NCI-H2029 treated with DMSO at 0.1 percent for 48 hours (cell line): ENCODE measurements at regions not wholly inside any gene's neighbourhood (a gene's known extent, or its start where the extent isn't known, plus 50 kb on each side); places are given as distances from the start of the nearest gene placed in this dataset.
"Not testable (repeated sequence)": the region's sequence is repeated elsewhere in the genome, so short reads cannot be mapped to it uniquely, and the experiment has no call there.

Experiments
- DNase-seq: peaks from one replicate; lab custom pipeline; 2025; lab: John Stamatoyannopoulos, UW

DNA sequence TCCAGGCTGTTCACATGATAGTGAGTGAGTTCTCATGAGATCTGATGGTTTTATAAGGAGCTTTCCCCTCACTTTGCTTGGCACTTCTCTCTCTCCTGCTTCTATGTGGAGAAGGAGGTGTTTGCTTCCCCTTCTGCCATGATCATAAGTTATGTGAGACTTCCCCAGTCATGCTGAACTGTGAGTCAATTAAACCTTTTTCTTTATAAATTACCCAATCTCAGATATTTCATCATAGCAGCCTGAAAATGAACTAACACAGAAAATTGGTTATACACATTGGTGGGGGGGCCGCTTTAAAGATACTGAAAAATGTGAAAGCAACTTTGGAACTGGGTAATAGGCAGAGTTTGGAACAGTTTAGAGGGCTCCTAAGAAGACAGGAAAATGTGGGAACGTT lies 741.1 kb upstream of the LUZP2 start:
- no peak for DNase-seq

DNA sequence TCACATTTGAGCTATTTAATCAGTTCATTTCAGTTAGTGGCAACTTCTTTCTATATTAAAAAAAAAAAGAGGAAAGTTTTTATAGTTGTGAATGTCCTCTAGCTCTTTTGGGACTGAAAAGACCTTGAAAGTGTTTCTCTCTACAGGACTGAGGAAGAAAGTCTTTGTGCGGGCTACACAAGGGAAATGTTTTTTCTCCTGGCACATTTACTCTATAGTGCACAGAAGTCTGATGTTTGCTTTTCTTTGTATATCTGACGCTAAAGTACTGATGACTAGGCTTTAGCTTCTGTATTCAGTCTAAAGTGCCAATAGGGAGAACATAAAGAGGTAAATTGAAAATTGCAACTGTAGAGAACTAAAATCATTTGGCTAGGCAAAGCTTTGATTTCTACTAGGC lies 737.4 kb upstream of the LUZP2 start:
- no peak for DNase-seq

DNA sequence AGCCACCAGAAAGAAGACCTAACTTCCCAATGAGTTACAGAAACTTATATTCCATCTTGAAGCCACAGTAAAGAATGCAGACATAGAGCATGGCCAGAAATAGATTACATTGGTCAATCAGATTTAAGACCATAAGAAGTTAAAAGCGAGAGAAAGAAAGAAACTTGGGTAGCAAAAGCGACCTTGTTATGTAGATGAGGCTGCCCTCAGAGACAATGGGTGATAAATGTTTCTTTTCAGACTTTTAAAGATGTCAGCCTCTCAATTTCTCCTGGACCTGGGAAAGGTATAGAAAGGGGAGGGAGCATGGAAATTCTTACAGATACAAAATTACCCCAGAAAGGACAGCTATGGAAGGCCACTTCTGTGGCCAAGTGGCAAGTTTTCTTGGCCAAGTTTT lies 732.6 kb upstream of the LUZP2 start:
- no peak for DNase-seq

DNA sequence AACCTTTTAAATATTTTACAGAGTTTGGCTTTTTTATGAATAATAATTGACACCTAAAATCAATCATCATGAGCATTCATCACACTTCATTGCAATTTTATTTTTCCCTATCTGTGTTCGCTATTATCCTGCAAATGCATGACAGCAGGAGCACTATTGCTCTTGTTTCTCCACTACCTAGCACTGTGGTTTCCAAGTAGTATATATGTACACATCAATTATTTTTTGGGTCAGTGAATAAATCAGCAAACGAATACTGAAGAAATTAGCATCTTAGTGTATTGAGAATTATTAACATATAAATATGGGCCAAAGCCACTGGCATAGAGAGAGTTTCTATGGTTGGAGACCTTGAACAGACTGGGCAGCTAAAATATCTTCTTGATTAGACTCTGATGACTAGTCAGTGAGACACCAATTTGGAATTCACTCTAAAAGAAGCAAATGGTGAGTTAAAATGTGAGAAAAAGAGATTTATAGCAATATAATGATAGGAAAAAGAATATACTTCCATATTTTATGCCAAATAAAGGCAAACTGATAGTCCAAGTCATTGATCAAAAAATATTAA lies 731.1 kb upstream of the LUZP2 start:
- no peak for DNase-seq

DNA sequence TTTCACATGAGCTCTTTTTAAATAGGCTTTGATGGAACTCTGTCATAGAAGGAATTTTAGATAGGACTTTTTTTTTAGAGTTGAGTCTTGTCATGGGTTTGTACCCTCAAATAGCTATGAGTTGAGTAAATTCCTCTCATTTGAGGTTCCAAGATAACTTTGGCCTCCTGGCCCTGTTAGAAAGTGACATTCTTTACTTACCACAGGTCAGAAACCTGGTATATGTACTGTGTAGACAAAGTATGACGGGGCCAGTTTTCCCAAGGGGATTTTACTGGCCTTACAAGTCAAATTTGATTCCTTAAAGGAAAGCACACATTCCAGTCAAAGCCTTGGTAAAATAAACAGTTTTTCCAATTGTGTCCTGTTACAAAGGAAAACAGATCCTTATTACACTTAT lies 729.3 kb upstream of the LUZP2 start:
- DNase-seq = no peak

DNA sequence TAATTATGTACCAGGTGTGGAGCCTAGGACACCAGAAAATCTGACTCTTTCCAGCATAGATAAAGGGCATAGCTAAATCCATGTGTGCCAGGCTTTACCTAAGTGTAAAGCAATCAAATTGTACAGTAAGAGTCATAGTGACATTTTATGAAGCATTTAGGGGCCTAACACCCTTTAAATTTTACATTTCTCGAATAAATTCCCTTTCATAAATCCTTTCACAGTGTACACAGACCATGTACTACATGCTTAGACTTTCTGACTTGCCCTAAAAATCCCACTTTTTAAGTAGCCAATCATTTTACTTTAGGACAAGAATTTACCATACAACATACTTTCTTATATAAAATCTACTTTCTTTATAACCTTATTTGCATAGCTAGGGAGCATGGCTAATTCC lies 727.6 kb upstream of the LUZP2 start:
- DNase-seq = no peak

DNA sequence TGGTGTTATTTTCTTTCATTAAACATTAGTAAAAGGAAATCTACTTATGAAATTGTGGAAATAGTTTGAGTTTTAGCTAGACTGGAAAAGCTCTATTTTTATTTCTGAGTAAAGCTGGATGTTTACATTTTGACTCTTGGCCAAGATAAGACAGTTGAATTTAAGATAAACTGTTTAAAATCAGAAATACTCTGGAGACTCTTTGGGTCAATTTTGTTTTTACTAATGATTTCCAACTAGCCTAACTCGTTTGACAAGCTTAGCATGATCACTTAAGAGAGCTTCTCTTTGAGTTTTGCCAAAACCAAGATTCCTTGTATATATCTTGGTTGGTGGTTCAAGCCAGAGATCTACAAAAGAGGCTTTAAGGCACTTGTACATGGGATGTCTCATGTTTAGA lies 724.8 kb upstream of the LUZP2 start:
- no peak for DNase-seq

DNA sequence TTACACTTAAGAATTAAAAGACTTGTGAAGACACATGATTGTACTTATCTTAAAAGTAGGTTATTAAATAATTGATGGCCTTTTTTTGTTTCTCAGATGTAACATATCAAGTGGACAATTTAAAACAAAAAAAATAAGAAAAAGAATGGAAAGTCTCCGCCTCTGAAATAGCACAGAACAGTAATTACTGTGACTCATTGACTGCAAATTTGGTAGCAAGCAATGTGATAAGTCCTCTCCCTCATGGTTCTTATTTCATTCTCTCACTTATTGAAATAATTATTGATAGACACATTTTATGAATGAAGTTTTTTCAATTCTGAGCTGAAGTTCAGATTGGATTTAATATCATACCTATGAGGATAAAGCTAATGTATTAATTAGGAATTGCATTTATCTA lies 717.9 kb upstream of the LUZP2 start:
- DNase-seq = no peak

DNA sequence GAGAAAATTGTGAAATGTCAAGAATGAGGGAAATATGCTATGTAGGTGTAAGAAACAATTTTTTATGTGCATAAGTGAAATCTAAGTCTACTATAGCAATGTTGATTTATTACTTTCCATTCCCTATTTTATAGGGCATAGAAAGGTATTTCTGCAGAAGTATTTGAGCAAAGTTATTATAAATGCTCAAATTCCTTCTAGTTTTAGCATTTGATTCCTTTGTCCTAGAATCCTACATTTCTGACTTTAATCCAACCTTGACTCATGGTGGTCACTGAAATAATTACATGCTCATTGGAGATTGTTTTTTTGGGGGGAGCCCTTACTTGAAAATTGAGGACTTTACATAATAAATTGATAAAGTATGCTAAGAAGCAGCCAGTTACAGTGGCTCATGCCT lies 716.6 kb upstream of the LUZP2 start:
- no peak for DNase-seq

DNA sequence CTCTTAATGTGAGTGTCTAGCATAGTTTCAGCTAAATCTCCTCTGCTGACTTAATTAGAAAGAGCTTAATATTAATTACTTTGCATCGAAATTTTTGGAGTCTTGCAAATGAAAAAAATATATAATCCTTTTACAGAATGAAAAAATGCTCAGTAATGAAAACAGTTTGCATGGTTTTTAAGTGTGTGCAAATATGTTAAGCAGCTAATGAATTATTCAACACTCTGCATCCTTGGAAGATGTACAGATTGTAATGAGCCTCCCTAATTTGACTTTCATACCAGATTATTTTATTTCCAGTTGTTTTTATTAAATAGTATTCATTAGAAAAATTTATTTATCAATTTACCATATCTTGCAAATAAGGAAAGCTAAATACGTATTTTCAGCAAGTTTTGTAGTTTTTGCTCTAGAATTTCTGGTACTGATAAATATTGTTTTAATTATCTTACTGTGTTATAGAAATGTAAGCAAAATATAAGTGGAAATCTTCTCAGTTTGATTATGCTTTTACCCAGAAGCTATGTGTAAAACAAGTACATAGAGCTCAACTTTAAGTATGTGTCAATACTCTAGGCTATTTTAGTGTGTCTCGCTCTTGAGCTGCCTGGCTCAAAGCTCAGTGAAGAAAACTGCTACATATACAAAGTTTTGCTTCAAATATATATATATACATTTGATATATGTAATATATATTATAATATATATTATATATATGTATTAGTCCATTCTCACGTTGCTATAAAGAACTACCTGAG lies 714.9 kb upstream of the LUZP2 start:
- no peak for DNase-seq

DNA sequence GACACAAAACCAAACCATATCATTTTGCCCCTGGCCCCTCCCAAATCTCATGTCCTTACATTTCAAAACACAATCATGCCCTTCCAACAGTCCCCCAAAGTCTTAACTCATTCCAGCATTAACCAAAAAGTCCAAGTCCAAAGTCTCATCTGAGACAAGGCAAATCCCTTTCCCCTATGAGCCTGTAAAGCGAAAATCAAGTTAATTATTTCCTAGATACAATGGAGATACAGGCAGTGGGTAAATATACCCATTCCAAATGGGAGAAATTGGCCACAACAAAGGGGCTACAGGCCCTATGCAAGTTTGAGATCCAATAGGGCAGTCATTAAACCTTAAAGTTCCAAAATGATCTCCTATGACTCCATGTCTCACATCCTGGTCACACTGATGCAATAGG lies 709.9 kb upstream of the LUZP2 start:
- DNase-seq = not testable (repeated sequence)

DNA sequence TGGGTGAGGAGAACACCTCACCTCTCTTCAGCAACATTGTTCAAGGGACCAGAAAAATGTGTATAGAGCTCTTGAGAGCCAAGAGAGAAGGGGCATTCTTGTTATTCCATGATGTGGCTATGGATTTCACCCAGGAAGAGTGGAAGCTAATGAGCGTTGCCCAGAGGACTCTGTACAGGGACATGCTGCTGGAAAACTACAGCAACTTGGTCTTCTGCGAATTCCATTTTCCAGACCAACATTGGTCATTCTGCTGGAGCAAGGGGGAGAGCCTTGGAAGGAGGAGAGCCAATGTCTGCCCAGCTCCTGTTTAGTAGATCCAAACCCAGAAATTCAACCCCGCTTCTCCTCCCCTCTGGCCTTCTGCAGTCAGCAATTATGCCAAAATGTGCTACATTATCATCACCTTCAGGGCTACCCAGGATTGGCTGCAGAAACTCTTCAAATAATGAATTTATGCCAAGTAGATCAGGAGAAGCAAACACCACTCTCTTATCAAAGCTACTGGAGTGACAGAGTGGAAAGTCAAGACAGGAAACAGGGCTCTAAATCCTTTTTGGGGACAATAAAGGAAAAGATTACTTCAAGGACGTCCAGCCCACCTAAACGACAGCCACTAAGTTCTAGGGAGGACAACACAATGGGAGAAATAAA lies 707.5 kb upstream of the LUZP2 start:
- no peak for DNase-seq

DNA sequence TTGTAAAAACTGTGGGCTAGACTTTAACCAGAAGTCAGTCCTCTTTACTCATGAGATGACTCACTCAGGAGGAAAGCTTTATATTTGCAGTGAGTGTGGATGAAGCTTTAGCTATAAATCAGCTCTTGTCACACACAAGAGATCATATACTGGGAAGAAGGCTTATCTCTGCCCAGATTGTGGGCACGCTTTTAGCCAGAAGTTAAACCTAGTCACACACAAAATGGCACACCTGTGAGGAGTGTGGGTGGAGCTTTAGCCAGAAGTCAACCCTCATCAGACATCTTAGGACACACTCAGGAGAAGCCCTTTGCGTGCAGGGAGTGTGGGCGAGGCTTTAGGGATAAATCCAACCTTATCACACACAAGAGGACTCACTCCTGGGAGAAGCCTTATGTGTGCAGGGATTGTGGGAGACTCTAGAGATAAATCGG lies 706.9 kb upstream of the LUZP2 start:
- DNase-seq = no peak

DNA sequence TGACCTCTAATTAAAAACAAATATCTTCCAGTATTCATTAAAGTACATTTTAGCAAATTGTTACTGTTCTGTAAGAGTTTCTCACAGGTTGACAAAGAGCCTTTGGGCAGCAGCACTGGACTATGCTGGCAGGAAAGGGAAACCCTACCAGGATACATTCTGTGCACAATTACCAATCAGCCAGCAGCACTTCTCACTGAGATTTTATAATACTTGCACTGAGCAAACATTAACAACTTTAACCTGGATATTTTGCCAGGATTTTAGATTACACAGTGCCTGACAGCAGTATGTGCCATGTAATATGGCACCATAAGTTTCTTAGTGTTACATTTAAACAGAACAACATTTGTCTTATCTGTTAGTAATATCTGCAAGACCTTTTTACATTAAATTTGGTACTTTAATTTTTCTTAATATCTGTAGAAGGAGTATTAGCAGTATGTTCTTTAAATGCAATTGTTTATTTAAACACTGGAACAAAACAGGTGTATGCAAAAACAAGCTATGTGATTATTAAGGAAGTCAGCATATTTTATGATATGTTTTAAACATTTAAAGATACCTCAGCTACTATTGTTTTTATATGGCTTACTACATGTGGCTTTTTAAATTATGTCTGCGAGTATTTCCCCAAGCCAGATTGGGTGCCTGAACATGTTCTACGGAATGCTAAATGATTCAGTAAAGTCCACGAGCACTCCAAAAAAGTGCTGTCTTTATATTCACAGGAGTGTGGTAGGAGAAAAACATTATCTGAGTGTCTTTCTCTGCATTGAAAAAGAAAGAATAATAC lies 699.0 kb upstream of the LUZP2 start:
- DNase-seq = no peak

DNA sequence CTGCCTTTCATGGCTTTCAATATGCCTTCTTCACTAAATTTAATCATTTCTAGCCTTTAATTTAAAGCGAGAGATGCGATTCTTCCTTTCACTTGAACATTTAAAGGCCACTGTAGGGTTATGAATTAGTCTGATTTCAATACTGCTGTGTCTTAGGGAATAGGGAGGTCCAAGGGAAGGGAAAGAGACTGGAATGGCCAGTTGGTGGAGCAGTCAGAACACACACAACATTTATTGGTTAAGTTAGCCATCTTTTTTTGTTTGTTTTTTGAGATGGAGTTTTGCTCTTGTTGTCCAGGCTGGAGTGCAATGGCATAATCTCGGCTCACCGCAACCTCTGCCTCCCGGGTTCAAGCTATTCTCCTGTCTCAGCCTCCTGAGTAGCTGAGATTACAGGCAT lies 662.5 kb upstream of the LUZP2 start:
- DNase-seq = not testable (repeated sequence)

DNA sequence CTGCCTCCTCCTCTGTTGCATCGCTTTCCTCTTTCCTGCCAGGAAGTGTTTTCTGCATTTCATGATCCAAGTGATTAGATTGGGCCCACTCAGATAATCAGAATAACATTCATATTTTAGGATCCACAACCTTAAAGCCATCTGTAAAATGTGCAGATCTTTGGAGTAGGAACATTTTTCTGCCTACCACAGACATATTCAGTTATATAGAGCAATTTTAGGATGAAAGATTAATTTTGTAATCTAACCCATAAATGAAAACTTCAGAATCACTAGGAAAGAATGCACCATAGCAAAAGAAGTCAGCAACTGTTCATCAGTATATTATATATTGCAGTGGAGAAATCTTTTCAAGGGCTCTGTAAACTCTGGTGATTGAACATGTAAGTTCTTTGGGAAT lies 659.9 kb upstream of the LUZP2 start:
- no peak for DNase-seq

DNA sequence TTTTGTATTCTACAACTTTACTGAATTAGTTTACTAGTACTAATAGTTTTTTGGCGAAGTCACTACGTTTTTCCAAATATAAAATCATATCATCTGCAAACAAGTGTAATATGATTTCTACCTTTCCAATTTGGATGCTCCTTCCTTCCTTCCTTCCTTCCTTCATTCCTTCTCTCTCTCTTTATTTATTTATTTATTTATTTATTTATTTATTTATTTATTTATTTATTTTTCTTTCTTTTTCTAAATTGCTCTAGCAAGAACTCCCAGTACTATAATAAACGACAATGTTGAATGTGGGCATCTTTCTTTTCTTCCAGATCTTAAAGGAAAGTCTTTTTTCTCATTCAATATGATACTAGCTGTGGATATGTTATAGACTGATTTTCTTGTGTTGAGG lies 656.0 kb upstream of the LUZP2 start:
- no peak for DNase-seq

DNA sequence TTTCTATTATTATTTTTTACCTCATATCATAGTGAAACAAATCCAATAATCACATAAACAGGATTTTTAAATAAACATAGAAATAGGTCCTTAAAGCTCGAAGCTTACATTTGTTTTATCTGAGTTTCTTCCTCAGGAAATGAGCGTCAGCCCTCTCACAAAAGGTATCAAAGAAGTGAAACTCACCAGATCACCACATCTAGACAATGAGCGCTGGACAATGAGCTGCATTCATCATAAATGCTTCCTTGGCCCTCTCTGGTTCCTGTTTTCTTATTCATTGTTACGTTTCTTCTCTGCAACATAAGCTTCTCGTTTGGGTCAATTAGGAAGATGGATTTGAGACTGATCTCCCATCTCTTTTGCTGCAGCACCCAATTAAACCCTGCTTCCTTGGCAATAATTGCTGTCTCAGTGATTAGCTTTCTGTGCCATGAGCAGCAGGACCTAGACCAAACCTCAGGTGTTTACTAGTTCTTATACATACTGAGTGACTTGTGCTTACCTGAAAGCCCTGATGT lies 649.9 kb upstream of the LUZP2 start:
- DNase-seq = no peak

DNA sequence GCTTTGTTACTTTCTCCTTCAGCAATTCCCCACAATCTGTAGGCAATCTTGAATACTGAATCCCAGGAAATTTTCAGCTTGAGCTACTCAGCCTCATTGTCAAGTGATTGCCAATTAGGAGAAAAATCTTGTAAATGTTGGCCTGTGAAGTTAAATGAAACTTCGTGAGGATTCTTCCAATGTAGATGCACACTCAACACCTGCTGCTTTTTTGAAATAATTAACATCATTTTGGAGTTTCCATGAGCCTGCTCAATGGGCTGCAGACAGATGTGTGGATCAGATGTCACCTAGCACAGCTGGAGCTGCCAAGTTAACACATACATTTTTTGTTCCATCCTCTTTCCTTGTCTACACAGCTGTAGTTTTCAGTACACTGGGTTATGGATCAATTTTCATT lies 645.6 kb upstream of the LUZP2 start:
- DNase-seq = no peak

DNA sequence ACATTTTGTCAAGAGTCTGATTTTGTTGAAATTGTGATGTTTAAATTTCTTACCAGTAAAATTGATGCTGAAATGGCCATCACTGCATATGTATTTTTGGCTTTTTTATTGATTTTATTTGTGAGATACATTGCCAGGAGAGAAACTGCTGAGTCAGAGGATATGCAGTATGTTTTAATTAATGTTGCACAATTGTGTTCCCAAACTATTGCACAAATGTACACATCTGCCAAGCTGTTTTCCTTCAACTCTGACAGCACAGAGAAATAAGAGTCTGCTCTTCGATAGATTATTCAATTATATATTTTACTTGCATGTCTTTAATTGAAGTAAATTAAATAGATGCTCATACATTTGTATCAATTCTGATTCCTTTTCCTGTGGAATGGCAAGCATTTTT lies 640.2 kb upstream of the LUZP2 start:
- no peak for DNase-seq

DNA sequence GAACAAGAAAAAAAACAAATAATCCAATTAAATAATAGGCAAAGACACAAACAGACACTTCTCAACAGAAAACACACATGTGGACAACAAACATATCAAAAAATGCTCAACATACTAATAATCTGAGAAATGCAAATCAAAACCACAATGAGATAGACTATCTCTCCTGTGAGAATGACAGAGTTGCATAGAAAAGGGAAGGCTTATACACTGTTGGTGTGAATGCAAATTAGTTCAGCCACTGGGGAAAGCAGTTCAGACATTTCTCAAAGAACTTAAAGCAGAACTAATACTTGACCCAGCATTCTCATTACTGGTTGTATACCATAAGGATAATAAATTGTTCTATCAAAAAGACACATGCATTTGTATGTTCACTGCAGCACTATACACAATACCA lies 637.8 kb upstream of the LUZP2 start:
- no peak for DNase-seq

DNA sequence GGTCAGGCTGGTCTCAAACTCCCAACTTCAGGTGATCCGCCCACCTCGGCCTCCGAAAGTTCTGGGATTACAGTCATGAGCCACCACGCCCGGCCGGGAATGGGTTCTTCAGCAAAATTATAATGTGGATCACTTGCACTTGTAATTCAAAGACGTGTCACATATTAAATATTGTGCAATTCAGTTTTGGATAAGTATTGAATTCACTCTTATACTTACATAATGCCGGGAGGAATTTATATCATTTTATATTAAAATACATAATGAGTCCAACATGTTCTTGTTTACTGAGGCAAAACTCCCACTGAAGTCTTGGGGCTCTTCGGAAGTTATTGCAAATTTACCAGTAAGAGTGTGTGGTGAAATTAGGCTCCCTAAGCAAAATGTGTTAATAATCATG lies 635.2 kb upstream of the LUZP2 start:
- DNase-seq = no peak
